WTC11 (cell line): ENCODE measurements at regions not wholly inside any gene's neighbourhood (a gene's known extent, or its start where the extent isn't known, plus 50 kb on each side); places are given as distances from the start of the nearest gene placed in this dataset.

ENCODE experiments used
- ATAC-seq: fragments of 200-7000 bp; cut with Tn5 transposase; 2 replicates; pipeline ENCODE4 v1.10.0; 2021; ENCODE audit warnings: mild to moderate bottlenecking, moderate library complexity
- CTCF ChIA-PET: fragments of 300-600 bp; sonication (Branson Sonifier 250); formaldehyde crosslinking; loops from one replicate; lab custom pipeline; 2021; ENCODE audit warnings: antibody characterized with exemption; lab: Charles Lee
- POLR2A ChIA-PET: fragments of 350-600 bp; sonication (Branson Sonifier 250); formaldehyde crosslinking; loops from one replicate; lab custom pipeline; 2021; ENCODE audit warnings: antibody characterized with exemption; lab: Charles Lee
- DNase-seq: peaks from one replicate; pipeline ENCODE4 v3.0.0; 2021; ENCODE audit warnings: low spot score
- H3K27ac Mint-ChIP-seq: 2 replicates; pipeline ENCODE4 v1.8.0; 2021; ENCODE audit warnings: mixed read lengths
- H3K27me3 Mint-ChIP-seq: 2 replicates; pipeline ENCODE4 v1.8.0; 2021; ENCODE audit warnings: low read depth, mild to moderate bottlenecking, moderate library complexity, mixed read lengths
- H3K36me3 Mint-ChIP-seq: 2 replicates; pipeline ENCODE4 v1.8.0; 2021; ENCODE audit warnings: mixed read lengths
- H3K4me1 Mint-ChIP-seq: 2 replicates; pipeline ENCODE4 v1.8.0; 2022; ENCODE audit warnings: mixed read lengths
- H3K4me3 Mint-ChIP-seq: 2 replicates; pipeline ENCODE4 v1.8.0; 2021; ENCODE audit warnings: mild to moderate bottlenecking, moderate library complexity, mixed read lengths
- H3K9me3 Mint-ChIP-seq: 2 replicates; pipeline ENCODE4 v1.8.0; 2021; ENCODE audit warnings: mixed read lengths
- AR ChIP-seq: fragments of 250-450 bp; sonication (Bioruptor Pico); IDR thresholded peaks from 2 replicates; pipeline ENCODE4 v1.9.0; 2021; ENCODE audit warnings: mild to moderate bottlenecking
- ATF6 ChIP-seq: sonication (generic); formaldehyde crosslinking; IDR thresholded peaks from 2 replicates; pipeline ENCODE4 v1.8.1; 2023; ENCODE audit warnings: mild to moderate bottlenecking, missing genetic modification reagents
- CBFB ChIP-seq: sonication (generic); formaldehyde crosslinking; IDR thresholded peaks from 2 replicates; pipeline ENCODE4 v1.8.1; 2022; ENCODE audit warnings: mild to moderate bottlenecking, low read depth, missing genetic modification reagents
- E2F1 ChIP-seq: sonication (generic); formaldehyde crosslinking; IDR thresholded peaks from 2 replicates; pipeline ENCODE4 v1.8.0; 2022; ENCODE audit warnings: mild to moderate bottlenecking, missing genetic modification reagents
- ESRRA ChIP-seq: sonication (generic); formaldehyde crosslinking; IDR thresholded peaks from 2 replicates; pipeline ENCODE4 v1.8.1; 2022; ENCODE audit warnings: mild to moderate bottlenecking, missing genetic modification reagents, borderline replicate concordance
- IRF1 ChIP-seq: sonication (generic); formaldehyde crosslinking; IDR thresholded peaks from 2 replicates; pipeline ENCODE4 v1.8.0; 2023; ENCODE audit warnings: missing genetic modification reagents
- IRF2 ChIP-seq: sonication (generic); formaldehyde crosslinking; IDR thresholded peaks from 2 replicates; pipeline ENCODE4 v1.8.0; 2022; ENCODE audit warnings: low read depth, missing genetic modification reagents, borderline replicate concordance
- KAT7 ChIP-seq: sonication (generic); formaldehyde crosslinking; IDR thresholded peaks from 2 replicates; pipeline ENCODE4 v1.8.1; 2023; ENCODE audit warnings: missing genetic modification reagents, mild to moderate bottlenecking, borderline replicate concordance
- MLX ChIP-seq: sonication (generic); formaldehyde crosslinking; IDR thresholded peaks from 2 replicates; pipeline ENCODE4 v1.8.1; 2023; ENCODE audit warnings: mild to moderate bottlenecking, missing genetic modification reagents, moderate library complexity
- MXD4 ChIP-seq: fragments of 250-450 bp; sonication (Bioruptor Pico); IDR thresholded peaks from 2 replicates; pipeline ENCODE4 v1.8.0; 2021; ENCODE audit warnings: mild to moderate bottlenecking, moderate library complexity, borderline replicate concordance
- RORB ChIP-seq: fragments of 250-450 bp; sonication (Bioruptor Pico); IDR thresholded peaks from 2 replicates; pipeline ENCODE4 v1.9.0; 2021; ENCODE audit warnings: mild to moderate bottlenecking
- SMAD3 ChIP-seq: sonication (generic); formaldehyde crosslinking; IDR thresholded peaks from 2 replicates; pipeline ENCODE4 v1.8.0; 2022; ENCODE audit warnings: missing genetic modification reagents, mild to moderate bottlenecking, borderline replicate concordance
- SMAD4 ChIP-seq: sonication (generic); formaldehyde crosslinking; IDR thresholded peaks from 2 replicates; pipeline ENCODE4 v1.8.0; 2022; ENCODE audit warnings: mild to moderate bottlenecking, missing genetic modification reagents
- SOX15 ChIP-seq: fragments of 250-450 bp; sonication (Bioruptor Pico); IDR thresholded peaks from 2 replicates; pipeline ENCODE4 v1.9.0; 2021; ENCODE audit warnings: mild to moderate bottlenecking
- STAT6 ChIP-seq: sonication (generic); formaldehyde crosslinking; conservative IDR thresholded peaks from 2 replicates; pipeline ENCODE4 v1.8.1; 2023; ENCODE audit warnings: mild to moderate bottlenecking, low read depth, missing genetic modification reagents, moderate library complexity
- TCF7 ChIP-seq: sonication (generic); formaldehyde crosslinking; IDR thresholded peaks from 2 replicates; pipeline ENCODE4 v1.8.0; 2022; ENCODE audit warnings: mild to moderate bottlenecking, low read depth, missing genetic modification reagents, moderate library complexity
- USF1 ChIP-seq: sonication (generic); formaldehyde crosslinking; IDR thresholded peaks from 2 replicates; pipeline ENCODE4 v1.8.0; 2022; ENCODE audit warnings: mild to moderate bottlenecking, missing genetic modification reagents
- USF2 ChIP-seq: sonication (generic); formaldehyde crosslinking; IDR thresholded peaks from 2 replicates; pipeline ENCODE4 v1.8.1; 2023; ENCODE audit warnings: mild to moderate bottlenecking, missing genetic modification reagents, moderate library complexity
- ZNF263 ChIP-seq: sonication (generic); formaldehyde crosslinking; IDR thresholded peaks from 2 replicates; pipeline ENCODE4 v1.8.1; 2022; ENCODE audit warnings: low read depth, mild to moderate bottlenecking, moderate library complexity, missing genetic modification reagents
- ZNF317 ChIP-seq: sonication (generic); formaldehyde crosslinking; IDR thresholded peaks from 2 replicates; pipeline ENCODE4 v1.8.1; 2023; ENCODE audit warnings: low read depth, mild to moderate bottlenecking, moderate library complexity, missing genetic modification reagents, borderline replicate concordance
- ZNF416 ChIP-seq: fragments of 250-450 bp; sonication (Bioruptor Pico); IDR thresholded peaks from 2 replicates; pipeline ENCODE4 v1.9.0; 2021; ENCODE audit warnings: mild to moderate bottlenecking, inconsistent platforms
- ZNF423 ChIP-seq: fragments of 250-450 bp; sonication (Bioruptor Pico); IDR thresholded peaks from 2 replicates; pipeline ENCODE4 v2.1.2; 2022; ENCODE audit warnings: mild to moderate bottlenecking, moderate library complexity

- no peak for TF ChIP-seq TCF7 (CRISPR knock-in tag)
- TF ChIP-seq ZNF263 (CRISPR knock-in tag), result no peak
Observed at GRCh38 chr1:79074975-79075374, 68.4 kb upstream of the ADGRL4 start (continued).

GRCh38 chr1:79069828-79070227, 63.3 kb upstream of the ADGRL4 start:
- H3K9me3 Mint-ChIP-seq, result no peaks in the 10 kb centered on the region
- H3K36me3 Mint-ChIP-seq, result no peaks in the 10 kb centered on the region
- no peaks in the 10 kb centered on the region for H3K27me3 Mint-ChIP-seq
- TF ChIP-seq CBFB (CRISPR knock-in tag), result no peak
- no peak for TF ChIP-seq E2F1
- no peak for TF ChIP-seq MLX
- TF ChIP-seq SMAD3 (CRISPR knock-in tag), result no peak
- TF ChIP-seq IRF1 (CRISPR knock-in tag), result no peak
- no peak for TF ChIP-seq ZNF423 (CRISPR knock-in tag)
- TF ChIP-seq MXD4 (CRISPR knock-in tag), result no peak
- no peak for TF ChIP-seq USF2 (CRISPR knock-in tag)
- TF ChIP-seq ATF6 (CRISPR knock-in tag), result no peak
- no peak for TF ChIP-seq ZNF317 (CRISPR knock-in tag)
- CTCF ChIA-PET, result no interaction called here
- DNase-seq, result no peak
- no peak overlapping the region for H3K27ac Mint-ChIP-seq
- no peak overlapping the region for H3K4me3 Mint-ChIP-seq
- ATAC-seq, result no peak
- no peaks in the 10 kb centered on the region for H3K4me1 Mint-ChIP-seq
- POLR2A ChIA-PET, result no interaction called here

- ATAC-seq (no peak), DNase-seq (no peak)
- no peaks in the 10 kb centered on the region for H3K27me3 Mint-ChIP-seq
- POLR2A ChIA-PET, result no interaction called here
- CTCF ChIA-PET, result no interaction called here
- no peak overlapping the region for H3K4me3 Mint-ChIP-seq
- H3K36me3 Mint-ChIP-seq, result no peaks in the 10 kb centered on the region; the same call in 1 of the 2 replicates
- no peaks in the 10 kb centered on the region for H3K4me1 Mint-ChIP-seq
- peaks cover 26% of the 10 kb centered on the region for H3K9me3 Mint-ChIP-seq
- no peak overlapping the region for H3K27ac Mint-ChIP-seq
- TF ChIP-seq IRF2 (CRISPR knock-in tag), result no peak
- no peak for TF ChIP-seq USF1 (CRISPR knock-in tag)
- no peak for TF ChIP-seq ZNF416 (CRISPR knock-in tag)
- TF ChIP-seq ESRRA (CRISPR knock-in tag), result no peak
- TF ChIP-seq MXD4 (CRISPR knock-in tag), result no peak
- TF ChIP-seq KAT7 (CRISPR knock-in tag), result no peak
- TF ChIP-seq SOX15 (CRISPR knock-in tag), result no peak
- TF ChIP-seq AR (CRISPR knock-in tag), result no peak
- TF ChIP-seq STAT6 (CRISPR knock-in tag), result no peak
- TF ChIP-seq SMAD4 (CRISPR knock-in tag), result no peak
- no peak for TF ChIP-seq RORB (CRISPR knock-in tag)
Observed at GRCh38 chr1:79059341-79059740, 52.8 kb upstream of the ADGRL4 start.
